ENCODE measurements at regions not wholly inside any gene's neighbourhood (a gene's known extent, or its start where the extent isn't known, plus 50 kb on each side); places are given as distances from the start of the nearest gene placed in this dataset.

- H3K27ac Mint-ChIP-seq: no peak overlapping the region
- H3K4me3 Mint-ChIP-seq: no peak overlapping the region
- ATAC-seq (no peak), DNase-seq (ENCODE audit: low spot score in 2 of 2) (no peak)
- peaks cover 9% of the 10 kb centered on the region for H3K9me3 Mint-ChIP-seq
- H3K4me1 Mint-ChIP-seq: no peaks in the 10 kb centered on the region
- no peaks in the 10 kb centered on the region for H3K36me3 Mint-ChIP-seq
Measured at GRCh38 chr9:17927616-17928015, 348.8 kb downstream of the SH3GL2 start.

- DNase-seq (ENCODE audit: low spot score in 2 of 2): no peak
- no peak for ATAC-seq
- Mint-ChIP-seq H3K27ac (no peak overlapping the region), H3K9me3 (peaks cover 9% of the 10 kb centered on the region), H3K36me3 (no peaks in the 10 kb centered on the region), H3K4me1 (no peaks in the 10 kb centered on the region), H3K4me3 (no peak overlapping the region)
Measured at GRCh38 chr9:17928228-17928627, 349.4 kb downstream of the SH3GL2 start.

DNA sequence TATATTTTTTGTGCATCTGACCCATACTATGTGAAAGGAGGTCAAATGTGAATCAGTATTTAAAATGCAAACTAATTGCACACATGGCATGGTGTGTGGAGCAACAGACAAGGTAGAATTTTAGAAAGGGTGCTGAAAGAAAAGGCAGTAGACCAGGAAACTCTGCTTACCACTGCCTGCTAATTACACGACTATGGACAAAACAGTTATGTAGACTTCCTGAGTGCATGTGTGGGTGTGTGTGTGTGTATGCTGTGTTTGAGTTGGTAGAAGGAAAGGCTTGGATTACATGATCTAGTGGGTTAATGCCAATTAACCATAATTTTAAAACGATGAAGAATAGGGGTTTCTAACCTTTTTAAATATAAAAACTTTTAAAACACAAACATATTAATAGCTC lies 349.9 kb downstream of the SH3GL2 start:
- ATAC-seq (no peak), DNase-seq (ENCODE audit: low spot score in 2 of 2) (no peak)
- Mint-ChIP-seq H3K36me3 (no peaks in the 10 kb centered on the region), H3K4me1 (no peaks in the 10 kb centered on the region), H3K4me3 (no peak overlapping the region), H3K9me3 (peaks cover 9% of the 10 kb centered on the region), H3K27ac (no peak overlapping the region)

- Mint-ChIP-seq H3K27ac (no peak overlapping the region), H3K9me3 (peaks cover 9% of the 10 kb centered on the region), H3K36me3 (no peaks in the 10 kb centered on the region), H3K4me3 (no peak overlapping the region), H3K4me1 (no peaks in the 10 kb centered on the region)
- DNase-seq (ENCODE audit: low spot score in 2 of 2): no peak
- ATAC-seq: no peak
Measured at GRCh38 chr9:17929506-17929905, 350.6 kb downstream of the SH3GL2 start.

GRCh38 chr9:17930071-17930470 lies 351.2 kb downstream of the SH3GL2 start:
- DNase-seq (ENCODE audit: low spot score in 2 of 2) (no peak), ATAC-seq (no peak)
- H3K4me1 Mint-ChIP-seq: no peaks in the 10 kb centered on the region
- H3K36me3 Mint-ChIP-seq: no peaks in the 10 kb centered on the region
- H3K27ac Mint-ChIP-seq: no peak overlapping the region
- H3K9me3 Mint-ChIP-seq: peaks cover 9% of the 10 kb centered on the region
- H3K4me3 Mint-ChIP-seq: no peak overlapping the region

DNA sequence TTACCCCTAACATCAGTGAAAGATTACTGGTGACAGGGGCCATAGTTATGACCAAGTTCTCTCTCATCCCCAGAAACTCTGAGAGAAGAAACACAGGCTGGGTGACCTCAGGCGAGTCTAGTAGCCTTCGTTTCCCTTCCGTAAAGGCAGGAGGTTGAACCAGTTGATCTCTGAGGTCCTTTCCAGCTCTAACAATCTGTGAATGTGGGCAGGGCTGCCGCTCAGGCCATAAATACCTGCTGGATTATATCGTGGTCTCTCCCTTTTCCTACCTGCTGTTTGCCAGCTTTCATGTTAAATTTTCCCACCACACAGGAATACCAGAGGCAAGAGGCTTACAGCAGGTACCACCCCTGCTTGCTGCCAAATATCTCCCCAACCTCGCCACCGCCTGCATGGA lies 357.5 kb downstream of the SH3GL2 start:
- DNase-seq (ENCODE audit: low spot score in 2 of 2) (no peak), ATAC-seq (no peak)
- Mint-ChIP-seq H3K4me1 (no peaks in the 10 kb centered on the region), H3K27ac (no peak overlapping the region), H3K9me3 (peaks cover 9% of the 10 kb centered on the region), H3K36me3 (no peaks in the 10 kb centered on the region), H3K4me3 (no peak overlapping the region)

- no peaks in the 10 kb centered on the region for H3K36me3 Mint-ChIP-seq
- peaks cover 9% of the 10 kb centered on the region for H3K9me3 Mint-ChIP-seq
- no peaks in the 10 kb centered on the region for H3K4me1 Mint-ChIP-seq
- no peak overlapping the region for H3K27ac Mint-ChIP-seq
- H3K4me3 Mint-ChIP-seq: no peak overlapping the region
- ATAC-seq (no peak), DNase-seq (ENCODE audit: low spot score in 2 of 2) (no peak)
Measured at GRCh38 chr9:17938035-17938655, 359.3 kb downstream of the SH3GL2 start.

GRCh38 chr9:17942498-17942897 lies 363.6 kb downstream of the SH3GL2 start:
- no peak overlapping the region for H3K27ac Mint-ChIP-seq
- ATAC-seq: no peak
- H3K4me1 Mint-ChIP-seq: no peaks in the 10 kb centered on the region
- no peaks in the 10 kb centered on the region for H3K36me3 Mint-ChIP-seq
- H3K9me3 Mint-ChIP-seq: peaks cover 12% of the 10 kb centered on the region
- no peak overlapping the region for H3K4me3 Mint-ChIP-seq
- no peak for DNase-seq (ENCODE audit: low spot score in 2 of 2)

- no peaks in the 10 kb centered on the region for H3K4me1 Mint-ChIP-seq
- no peak overlapping the region for H3K27ac Mint-ChIP-seq
- H3K9me3 Mint-ChIP-seq: peaks cover 8% of the 10 kb centered on the region
- ATAC-seq (no peak), DNase-seq (ENCODE audit: low spot score in 2 of 2) (no peak)
- no peaks in the 10 kb centered on the region for H3K36me3 Mint-ChIP-seq
- no peak overlapping the region for H3K4me3 Mint-ChIP-seq
Measured at GRCh38 chr9:17955409-17955808, 376.5 kb downstream of the SH3GL2 start.

GRCh38 chr9:17958363-17958762 lies 379.5 kb downstream of the SH3GL2 start:
- Mint-ChIP-seq H3K27ac (no peak overlapping the region), H3K9me3 (peaks cover 6% of the 10 kb centered on the region), H3K4me3 (no peak overlapping the region), H3K36me3 (no peaks in the 10 kb centered on the region), H3K4me1 (no peaks in the 10 kb centered on the region)
- no peak for DNase-seq (ENCODE audit: low spot score in 2 of 2)
- no peak for ATAC-seq

DNA sequence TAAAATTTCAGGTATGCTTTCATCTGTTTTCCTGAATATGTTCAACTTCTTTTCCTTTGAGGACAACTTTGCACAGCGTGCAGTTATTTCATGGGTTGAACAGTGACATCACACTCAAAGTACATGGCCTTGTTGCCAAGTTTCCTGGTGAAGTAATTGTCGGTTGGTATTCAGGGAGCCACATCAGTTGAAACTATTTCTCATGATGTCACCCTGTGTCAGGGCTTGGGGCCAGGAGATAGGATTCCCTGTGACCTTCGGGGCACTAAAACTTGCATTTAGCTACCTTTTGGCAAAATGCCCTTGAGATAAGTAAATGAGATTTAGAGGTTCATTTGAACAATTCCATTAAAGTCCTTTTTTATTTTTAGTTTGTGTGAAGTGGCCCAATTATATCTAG lies 383.9 kb downstream of the SH3GL2 start:
- Mint-ChIP-seq H3K27ac (no peak overlapping the region), H3K4me1 (no peaks in the 10 kb centered on the region), H3K9me3 (peaks cover 8% of the 10 kb centered on the region), H3K36me3 (no peaks in the 10 kb centered on the region), H3K4me3 (no peak overlapping the region)
- DNase-seq (ENCODE audit: low spot score in 2 of 2) (no peak), ATAC-seq (no peak)

- ATAC-seq: no peak
- H3K27ac Mint-ChIP-seq: no peak overlapping the region
- DNase-seq (ENCODE audit: low spot score in 2 of 2): no peak
- no peaks in the 10 kb centered on the region for H3K36me3 Mint-ChIP-seq
- no peaks in the 10 kb centered on the region for H3K4me1 Mint-ChIP-seq
- H3K9me3 Mint-ChIP-seq: peaks cover 6% of the 10 kb centered on the region
- H3K4me3 Mint-ChIP-seq: no peak overlapping the region
Measured at GRCh38 chr9:17963498-17963897, 384.6 kb downstream of the SH3GL2 start.

DNA sequence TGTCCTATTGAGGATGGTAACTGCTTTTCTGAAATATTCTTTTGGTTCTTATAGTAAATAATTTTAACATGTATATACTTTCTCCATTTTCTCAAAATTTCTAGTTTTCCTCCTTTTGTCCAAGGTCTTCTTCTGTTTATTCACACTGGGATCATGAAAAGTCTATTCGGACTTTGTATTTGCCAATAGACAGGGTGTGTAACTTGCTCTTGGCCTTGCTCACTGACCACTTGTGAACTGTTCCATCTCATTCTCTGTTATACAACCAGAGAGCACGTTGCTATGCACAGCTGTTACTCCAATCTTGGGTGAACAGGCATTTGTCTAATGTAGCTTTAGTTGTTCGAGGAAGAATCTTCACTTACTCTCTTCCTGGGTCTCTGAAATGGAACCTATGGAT lies 388.9 kb downstream of the SH3GL2 start:
- Mint-ChIP-seq H3K9me3 (peaks cover 9% of the 10 kb centered on the region), H3K27ac (no peak overlapping the region), H3K36me3 (no peaks in the 10 kb centered on the region), H3K4me1 (no peaks in the 10 kb centered on the region), H3K4me3 (no peak overlapping the region)
- DNase-seq (ENCODE audit: low spot score in 2 of 2) (no peak), ATAC-seq (no peak)

DNA sequence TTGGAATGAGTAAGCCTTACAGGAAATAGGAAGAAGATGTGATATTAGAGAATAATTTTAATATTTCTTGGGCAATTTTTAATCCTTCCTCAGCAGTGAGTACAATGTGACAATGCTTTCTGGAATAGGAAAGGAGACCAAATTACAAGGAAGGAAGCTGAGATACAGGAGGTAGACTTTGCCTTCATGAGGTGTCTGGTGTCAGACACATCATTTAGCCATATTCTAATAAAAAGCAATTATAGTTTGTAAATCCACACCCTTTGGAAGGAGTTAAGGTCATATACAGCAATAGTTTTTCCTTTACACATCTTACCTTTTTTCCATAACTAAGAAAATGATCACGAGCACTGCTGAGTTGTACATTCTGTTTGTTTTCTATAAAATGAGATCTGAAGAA lies 390.4 kb downstream of the SH3GL2 start:
- H3K4me3 Mint-ChIP-seq: no peak overlapping the region
- H3K9me3 Mint-ChIP-seq: peaks cover 9% of the 10 kb centered on the region
- ATAC-seq (no peak), DNase-seq (ENCODE audit: low spot score in 2 of 2) (no peak)
- no peaks in the 10 kb centered on the region for H3K36me3 Mint-ChIP-seq
- no peaks in the 10 kb centered on the region for H3K4me1 Mint-ChIP-seq
- no peak overlapping the region for H3K27ac Mint-ChIP-seq

DNA sequence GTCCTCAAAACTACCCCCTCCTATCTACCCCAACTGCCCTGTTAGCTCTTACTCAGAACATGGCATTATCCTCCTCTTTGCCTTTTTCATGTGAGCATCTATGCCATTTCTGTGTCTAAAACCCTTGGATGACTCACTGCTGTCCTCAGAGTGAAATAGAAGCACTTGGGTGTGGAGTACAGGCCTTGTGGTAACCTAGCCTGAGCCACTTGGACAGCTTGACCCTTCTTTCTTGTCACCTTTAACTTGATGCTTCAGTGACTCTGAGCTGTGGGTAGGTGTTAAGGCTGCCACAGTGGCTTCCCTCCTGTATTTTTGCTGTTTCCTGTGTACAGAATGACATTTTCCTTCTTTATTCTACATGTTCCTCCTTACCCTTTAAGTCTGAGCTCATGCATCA lies 391.4 kb downstream of the SH3GL2 start:
- Mint-ChIP-seq H3K27ac (no peak overlapping the region), H3K4me1 (no peaks in the 10 kb centered on the region), H3K4me3 (no peak overlapping the region), H3K36me3 (no peaks in the 10 kb centered on the region), H3K9me3 (peaks cover 9% of the 10 kb centered on the region)
- ATAC-seq (no peak), DNase-seq (ENCODE audit: low spot score in 2 of 2) (no peak)

DNA sequence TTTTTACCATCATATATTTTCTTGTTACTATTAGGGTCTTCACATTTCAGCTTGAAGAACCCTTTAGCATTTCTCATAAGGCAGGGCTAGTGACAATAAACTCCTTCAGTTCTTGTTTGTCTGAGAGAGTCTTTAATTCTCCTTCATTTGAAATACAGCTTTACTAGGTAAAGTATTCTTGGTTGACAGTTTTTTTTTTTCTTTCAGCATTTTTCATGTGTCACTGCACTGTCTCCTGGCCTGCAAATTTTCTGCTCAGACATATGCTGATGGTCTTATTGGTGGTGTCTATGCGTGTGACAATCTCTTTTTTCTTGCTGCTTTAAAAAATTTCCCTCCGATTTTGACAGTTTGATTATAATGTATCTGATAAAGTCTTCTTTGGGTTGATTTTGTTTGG lies 399.9 kb downstream of the SH3GL2 start:
- DNase-seq (ENCODE audit: low spot score in 2 of 2) (no peak), ATAC-seq (no peak)
- H3K27ac Mint-ChIP-seq: no peak overlapping the region
- no peaks in the 10 kb centered on the region for H3K4me1 Mint-ChIP-seq
- H3K36me3 Mint-ChIP-seq: no peaks in the 10 kb centered on the region
- peaks cover 31% of the 10 kb centered on the region for H3K9me3 Mint-ChIP-seq
- H3K4me3 Mint-ChIP-seq: no peak overlapping the region

GRCh38 chr9:17986595-17986994 lies 407.7 kb downstream of the SH3GL2 start:
- Mint-ChIP-seq H3K27ac (no peak overlapping the region), H3K36me3 (no peaks in the 10 kb centered on the region), H3K4me3 (no peak overlapping the region), H3K9me3 (peaks cover 4% of the 10 kb centered on the region), H3K4me1 (no peaks in the 10 kb centered on the region)
- no peak for ATAC-seq
- DNase-seq (ENCODE audit: low spot score in 2 of 2): no peak

Measured in stimulated activated effector memory CD8-positive, alpha-beta T cell treated with anti-CD3 and anti-CD28 coated beads, Interleukin-12 subunit alpha, Interleukin-12 subunit beta, amount 100 ng/mL, for 72 hours (primary cell).